ENCODE measurements at regions not wholly inside any gene's neighbourhood (a gene's known extent, or its start where the extent isn't known, plus 50 kb on each side); places are given as distances from the start of the nearest gene placed in this dataset.
A peak's percentile ranks its signal among the peaks of the same experiment; 100 is the strongest.

DNA sequence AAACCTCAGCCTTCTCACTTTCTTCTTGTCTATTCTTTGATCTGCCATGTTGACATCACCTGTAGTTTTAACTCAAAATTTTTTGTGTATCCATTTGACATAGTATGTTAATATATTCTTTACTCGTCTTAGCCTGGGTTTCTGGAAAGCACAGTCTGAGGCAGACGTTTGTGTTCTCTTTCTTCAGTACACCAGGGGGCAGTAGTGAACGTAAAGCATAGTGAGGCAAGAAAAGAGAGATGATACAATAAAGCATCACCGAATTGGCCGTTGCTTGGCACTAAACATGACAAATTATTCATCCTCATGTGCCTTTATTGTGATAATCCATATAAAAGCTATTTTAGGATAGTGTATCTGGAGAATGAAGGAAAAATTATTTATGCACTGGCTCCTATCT is 141.0 kb upstream of the MYRIP start:
- no peak overlapping the region for H3K4me2 ChIP-seq
- TF ChIP-seq EZH2phosphoT487 (IDR thresholded peaks at IDR 0.05; ENCODE audit: low read depth, severe bottlenecking, unreplicated experiment) (no peak), EZH2 (IDR thresholded peaks at IDR 0.05; ENCODE audit: borderline replicate concordance) (no peak)
- TF ChIP-seq, protein P1, sequence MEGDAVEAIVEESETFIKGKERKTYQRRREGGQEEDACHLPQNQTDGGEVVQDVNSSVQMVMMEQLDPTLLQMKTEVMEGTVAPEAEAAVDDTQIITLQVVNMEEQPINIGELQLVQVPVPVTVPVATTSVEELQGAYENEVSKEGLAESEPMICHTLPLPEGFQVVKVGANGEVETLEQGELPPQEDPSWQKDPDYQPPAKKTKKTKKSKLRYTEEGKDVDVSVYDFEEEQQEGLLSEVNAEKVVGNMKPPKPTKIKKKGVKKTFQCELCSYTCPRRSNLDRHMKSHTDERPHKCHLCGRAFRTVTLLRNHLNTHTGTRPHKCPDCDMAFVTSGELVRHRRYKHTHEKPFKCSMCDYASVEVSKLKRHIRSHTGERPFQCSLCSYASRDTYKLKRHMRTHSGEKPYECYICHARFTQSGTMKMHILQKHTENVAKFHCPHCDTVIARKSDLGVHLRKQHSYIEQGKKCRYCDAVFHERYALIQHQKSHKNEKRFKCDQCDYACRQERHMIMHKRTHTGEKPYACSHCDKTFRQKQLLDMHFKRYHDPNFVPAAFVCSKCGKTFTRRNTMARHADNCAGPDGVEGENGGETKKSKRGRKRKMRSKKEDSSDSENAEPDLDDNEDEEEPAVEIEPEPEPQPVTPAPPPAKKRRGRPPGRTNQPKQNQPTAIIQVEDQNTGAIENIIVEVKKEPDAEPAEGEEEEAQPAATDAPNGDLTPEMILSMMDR (IDR thresholded peaks at IDR 0.05; ENCODE audit: poor library complexity): peak; percentile 67
- WGBS (ENCODE audit: low lambda C conversion rate, missing lambda C conversion rate): 28% methylated on average over 5 of the region's 5 CpGs
- no peak overlapping the region for H2AFZ ChIP-seq
- H4K20me1 ChIP-seq (ENCODE audit: insufficient read depth, poor library complexity, severe bottlenecking): no peaks in the 10 kb centered on the region
- no peaks in the 10 kb centered on the region for H3K36me3 ChIP-seq (replicated peaks; ENCODE audit: insufficient read depth, low read depth)
- no peaks in the 10 kb centered on the region for H3K4me1 ChIP-seq (ENCODE audit: insufficient read depth)
- no peaks in the 10 kb centered on the region for H3K79me2 ChIP-seq
- no peaks in the 10 kb centered on the region for H3K9me2 ChIP-seq (replicated peaks; ENCODE audit: insufficient read depth)
- no peaks in the 10 kb centered on the region for H3K9me3 ChIP-seq (ENCODE audit: low read depth)
- DNase-seq (ENCODE audit: low spot score): peak; percentile 65
- H3K4me3 ChIP-seq: no peak overlapping the region
- H3K27me3 ChIP-seq: peaks cover 6% of the 10 kb centered on the region
- H3K27ac ChIP-seq: no peak overlapping the region

DNA sequence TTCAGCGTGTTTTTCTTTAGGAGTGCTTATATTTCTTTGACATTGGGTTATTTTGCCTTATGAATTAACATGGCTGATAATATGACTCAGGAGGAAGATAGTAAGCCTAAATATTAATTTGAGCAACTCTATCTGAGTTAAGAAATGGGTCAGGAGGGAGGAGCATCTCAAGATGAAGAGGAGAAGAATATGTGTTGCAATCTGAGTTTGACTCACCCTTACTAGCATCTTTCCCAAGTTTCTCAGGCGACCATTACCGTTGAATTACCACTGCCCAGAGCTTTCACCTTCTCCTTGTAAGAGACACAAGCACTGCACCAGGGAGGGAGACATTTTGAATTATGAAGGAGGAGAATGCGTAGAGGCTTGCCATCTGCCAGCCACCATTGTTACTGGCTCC is 138.3 kb upstream of the MYRIP start:
- Histone ChIP-seq H3K9me2 (replicated peaks; ENCODE audit: insufficient read depth) (no peaks in the 10 kb centered on the region), H3K27ac (no peak overlapping the region), H4K20me1 (ENCODE audit: insufficient read depth, poor library complexity, severe bottlenecking) (no peaks in the 10 kb centered on the region), H3K79me2 (no peaks in the 10 kb centered on the region), H2AFZ (no peak overlapping the region), H3K4me3 (no peak overlapping the region), H3K9me3 (ENCODE audit: low read depth) (no peaks in the 10 kb centered on the region), H3K4me2 (no peak overlapping the region), H3K4me1 (ENCODE audit: insufficient read depth) (no peaks in the 10 kb centered on the region), H3K27me3 (peaks cover 3% of the 10 kb centered on the region), H3K36me3 (replicated peaks; ENCODE audit: insufficient read depth, low read depth) (no peaks in the 10 kb centered on the region)
- TF ChIP-seq EZH2phosphoT487 (IDR thresholded peaks at IDR 0.05; ENCODE audit: low read depth, severe bottlenecking, unreplicated experiment): no peak
- TF ChIP-seq, protein P1 (IDR thresholded peaks at IDR 0.05; ENCODE audit: poor library complexity): no peak
- no peak for TF ChIP-seq EZH2 (IDR thresholded peaks at IDR 0.05; ENCODE audit: borderline replicate concordance)
- DNase-seq (ENCODE audit: low spot score): no peak
- 89% methylated on average over 4 of the region's 4 CpGs for WGBS (ENCODE audit: low lambda C conversion rate, missing lambda C conversion rate)

DNA sequence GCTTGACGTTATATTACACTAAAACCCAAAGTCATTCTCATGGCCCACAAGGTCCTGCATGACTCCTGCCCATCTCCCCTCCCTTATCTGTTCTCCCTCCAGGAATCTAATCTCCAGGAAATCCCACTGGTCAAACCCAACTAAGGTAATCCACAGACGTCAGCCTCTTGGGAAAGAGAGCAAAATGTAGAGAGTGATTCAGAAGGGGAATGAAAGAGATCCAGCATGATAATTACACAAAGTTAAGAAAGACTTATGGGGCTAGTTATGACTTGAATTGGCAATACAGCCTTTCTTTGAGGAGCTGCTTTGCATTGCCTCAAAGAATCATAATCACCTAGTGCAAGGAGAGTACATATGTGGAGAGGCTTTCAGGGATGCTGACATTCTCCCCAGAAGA is 137.8 kb upstream of the MYRIP start:
- no peak for DNase-seq (ENCODE audit: low spot score)
- no peak overlapping the region for H3K4me2 ChIP-seq
- H4K20me1 ChIP-seq (ENCODE audit: insufficient read depth, poor library complexity, severe bottlenecking): no peaks in the 10 kb centered on the region
- H3K9me3 ChIP-seq (ENCODE audit: low read depth): no peaks in the 10 kb centered on the region
- no peak overlapping the region for H3K27ac ChIP-seq
- no peaks in the 10 kb centered on the region for H3K4me1 ChIP-seq (ENCODE audit: insufficient read depth)
- 63% methylated on average over 2 of the region's 2 CpGs for WGBS (ENCODE audit: low lambda C conversion rate, missing lambda C conversion rate)
- TF ChIP-seq EZH2phosphoT487 (IDR thresholded peaks at IDR 0.05; ENCODE audit: low read depth, severe bottlenecking, unreplicated experiment) (no peak), EZH2 (IDR thresholded peaks at IDR 0.05; ENCODE audit: borderline replicate concordance) (no peak)
- TF ChIP-seq, protein P1 (IDR thresholded peaks at IDR 0.05; ENCODE audit: poor library complexity): no peak
- H3K4me3 ChIP-seq: no peak overlapping the region
- no peaks in the 10 kb centered on the region for H3K79me2 ChIP-seq
- H3K27me3 ChIP-seq: peaks cover 3% of the 10 kb centered on the region
- H2AFZ ChIP-seq: no peak overlapping the region
- no peaks in the 10 kb centered on the region for H3K36me3 ChIP-seq (replicated peaks; ENCODE audit: insufficient read depth, low read depth)
- no peaks in the 10 kb centered on the region for H3K9me2 ChIP-seq (replicated peaks; ENCODE audit: insufficient read depth)

Data from hepatocyte (in vitro differentiated cells).